ENCODE measurements at regions not wholly inside any gene's neighbourhood (a gene's known extent, or its start where the extent isn't known, plus 50 kb on each side); places are given as distances from the start of the nearest gene placed in this dataset.

- TF ChIP-seq YBX1 (IDR thresholded peaks at IDR 0.05), result no peak
- no peak for TF ChIP-seq RELA (IDR thresholded peaks at IDR 0.05; ENCODE audit: borderline replicate concordance, partially characterized antibody)
- TF ChIP-seq RFX5 (IDR thresholded peaks at IDR 0.05; ENCODE audit: low read depth, low read length), result no peak
- TF ChIP-seq BCLAF1 (IDR thresholded peaks at IDR 0.05), result no peak
- no peak for TF ChIP-seq ZZZ3 (IDR thresholded peaks at IDR 0.05; ENCODE audit: control insufficient read depth, insufficient read length, low read depth)
- peak; percentile 55 for TF ChIP-seq PKNOX1 (IDR thresholded peaks at IDR 0.05)
- peak; percentile 60; the same call in 1 of the 2 replicates for TF ChIP-seq MEF2A (IDR thresholded peaks at IDR 0.05; ENCODE audit: insufficient read depth, low read depth, low read length)
- no peak for TF ChIP-seq E2F4 (IDR thresholded peaks at IDR 0.05; ENCODE audit: low read depth, low read length)
- TF ChIP-seq ZNF384 (IDR thresholded peaks at IDR 0.05; ENCODE audit: borderline replicate concordance, low read depth, low read length), result no peak
- TF ChIP-seq SMAD1 (IDR thresholded peaks at IDR 0.05; ENCODE audit: low read depth, partially characterized antibody), result no peak
- no peak for TF ChIP-seq ZBTB11 (CRISPR knock-in tag; IDR thresholded peaks at IDR 0.05)
- no peak for TF ChIP-seq CTCF (IDR thresholded peaks at IDR 0.05 in 2 of 3, conservative IDR thresholded peaks at IDR 0.05 in 1 of 3; ENCODE audit: control insufficient read depth in 2 of 3, extremely low read depth in 1 of 3, insufficient read depth in 1 of 3, low read depth in 3 of 3, low read length in 3 of 3)
- TF ChIP-seq CHD4 (IDR thresholded peaks at IDR 0.05), result no peak
- TF ChIP-seq RAD51 (IDR thresholded peaks at IDR 0.05), result no peak
- no peak for TF ChIP-seq ZBTB33 (IDR thresholded peaks at IDR 0.05)
- no peak for TF ChIP-seq NFYA (IDR thresholded peaks at IDR 0.05; ENCODE audit: borderline replicate concordance, low read depth, low read length)
- TF ChIP-seq ZNF207 (IDR thresholded peaks at IDR 0.05; ENCODE audit: borderline replicate concordance), result no peak
- no peak for TF ChIP-seq RBBP5 (conservative IDR thresholded peaks at IDR 0.05)
- TF ChIP-seq KAT2A (conservative IDR thresholded peaks at IDR 0.05; ENCODE audit: control insufficient read depth, low read depth, low read length), result no peak
Measured at GRCh38 chr11:80846979-80847378, 1406.1 kb upstream of the TENM4 start (continued).
